PC-3 (cell line): ENCODE measurements at regions not wholly inside any gene's neighbourhood (a gene's known extent, or its start where the extent isn't known, plus 50 kb on each side); places are given as distances from the start of the nearest gene placed in this dataset.

Source experiments
- EZH2 ChIP-seq: fragments of 300-600 bp; sonication (generic); IDR thresholded peaks from one replicate; pipeline ENCODE4 v1.6.1; 2017; ENCODE audit warnings: antibody characterized with exemption, mild to moderate bottlenecking, low read length; ENCODE audit not compliant: unreplicated experiment
- TF ChIP-seq, protein P1 (sequence below): fragments of 300-600 bp; sonication (generic); conservative IDR thresholded peaks from 2 replicates; pipeline ENCODE4 v1.5.1; 2017; ENCODE audit warnings: antibody characterized with exemption, low read depth, mild to moderate bottlenecking, low read length

DNA sequence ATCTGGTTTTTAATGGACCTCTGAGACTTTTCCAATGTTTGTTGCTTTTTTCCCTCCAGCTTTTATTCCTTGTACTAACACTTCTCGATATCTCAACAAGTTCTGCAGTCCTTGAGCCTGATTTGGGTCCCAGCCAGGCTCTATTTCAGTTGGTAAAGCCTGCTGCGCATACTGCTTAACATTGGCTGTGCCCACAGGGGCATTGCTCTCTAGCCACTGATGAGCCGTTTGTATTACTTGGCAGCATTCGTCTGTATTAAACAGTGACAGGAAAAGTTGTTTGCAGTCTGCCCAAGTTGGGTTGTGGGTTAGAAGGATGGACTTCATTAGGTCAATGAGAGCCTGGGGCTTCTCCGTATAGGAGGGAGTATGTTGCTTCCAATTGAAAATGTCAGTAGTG is 59.6 kb upstream of the XAGE1B start:
- TF ChIP-seq, protein P1, sequence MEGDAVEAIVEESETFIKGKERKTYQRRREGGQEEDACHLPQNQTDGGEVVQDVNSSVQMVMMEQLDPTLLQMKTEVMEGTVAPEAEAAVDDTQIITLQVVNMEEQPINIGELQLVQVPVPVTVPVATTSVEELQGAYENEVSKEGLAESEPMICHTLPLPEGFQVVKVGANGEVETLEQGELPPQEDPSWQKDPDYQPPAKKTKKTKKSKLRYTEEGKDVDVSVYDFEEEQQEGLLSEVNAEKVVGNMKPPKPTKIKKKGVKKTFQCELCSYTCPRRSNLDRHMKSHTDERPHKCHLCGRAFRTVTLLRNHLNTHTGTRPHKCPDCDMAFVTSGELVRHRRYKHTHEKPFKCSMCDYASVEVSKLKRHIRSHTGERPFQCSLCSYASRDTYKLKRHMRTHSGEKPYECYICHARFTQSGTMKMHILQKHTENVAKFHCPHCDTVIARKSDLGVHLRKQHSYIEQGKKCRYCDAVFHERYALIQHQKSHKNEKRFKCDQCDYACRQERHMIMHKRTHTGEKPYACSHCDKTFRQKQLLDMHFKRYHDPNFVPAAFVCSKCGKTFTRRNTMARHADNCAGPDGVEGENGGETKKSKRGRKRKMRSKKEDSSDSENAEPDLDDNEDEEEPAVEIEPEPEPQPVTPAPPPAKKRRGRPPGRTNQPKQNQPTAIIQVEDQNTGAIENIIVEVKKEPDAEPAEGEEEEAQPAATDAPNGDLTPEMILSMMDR, result no peak
- TF ChIP-seq EZH2, result no peak
